ENCODE measurements at regions not wholly inside any gene's neighbourhood (a gene's known extent, or its start where the extent isn't known, plus 50 kb on each side); places are given as distances from the start of the nearest gene placed in this dataset.

- WGBS = 86% methylated on average over 4 of the region's 5 CpGs
- no peak overlapping the region for H3K18ac ChIP-seq (ENCODE audit: low read depth in 1 of 2, low read length in 2 of 2)
These were observed 643.8 kb downstream of the SQOR start for GRCh38 chr15:46278486-46279090.

DNA sequence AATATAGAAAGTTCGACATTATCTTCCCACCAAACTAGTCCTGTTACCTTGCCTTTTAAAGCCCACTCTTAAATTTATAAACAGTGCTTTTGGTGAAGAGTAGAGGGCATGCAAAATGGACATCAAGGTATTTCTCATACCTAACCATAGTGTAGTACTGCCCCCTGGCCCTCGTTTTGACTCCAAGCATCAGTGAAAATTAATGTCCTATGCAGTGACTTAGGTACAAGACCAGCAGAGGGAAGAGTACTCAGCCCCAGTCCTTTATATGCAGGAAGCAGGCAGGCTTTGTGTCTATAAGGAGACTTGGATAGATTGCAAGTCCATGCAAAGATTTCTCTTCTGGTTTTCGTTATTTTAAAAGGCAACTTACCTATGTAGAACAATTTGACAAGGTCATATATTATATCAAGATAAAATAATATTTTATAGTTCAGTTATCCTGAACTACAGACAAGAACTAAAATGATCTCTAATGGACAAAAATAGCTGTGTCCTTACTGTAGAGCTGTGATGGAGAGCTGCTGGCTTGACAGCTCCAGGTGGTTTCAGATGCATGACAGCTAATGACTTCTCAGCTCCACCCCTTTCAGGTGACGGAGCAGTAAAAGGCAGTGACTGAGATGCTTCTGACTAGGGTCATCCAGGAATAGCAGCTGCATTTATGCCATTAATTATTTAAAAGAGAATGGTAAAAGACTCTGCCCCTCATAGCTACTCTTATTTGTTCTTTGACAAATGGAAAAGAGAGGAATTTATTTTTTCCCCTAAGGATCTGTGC, 646.1 kb downstream of the SQOR start:
- H3K4me2 ChIP-seq (ENCODE audit: low read length, poor library complexity, severe bottlenecking) = no peak overlapping the region
- H3K9me3 ChIP-seq (ENCODE audit: control insufficient read depth, low read length) = no peaks in the 10 kb centered on the region
- WGBS = 0% methylated on average over 1 of the region's 4 CpGs
- H4K8ac ChIP-seq (ENCODE audit: low read length) = no peak overlapping the region
- no peak overlapping the region for H3K18ac ChIP-seq (ENCODE audit: low read depth in 1 of 2, low read length in 2 of 2)
- no peak overlapping the region for H3K27ac ChIP-seq (ENCODE audit: low read length, poor library complexity, severe bottlenecking)
- H2BK15ac ChIP-seq (ENCODE audit: low read depth, poor library complexity, severe bottlenecking) = no peak overlapping the region
- no peaks in the 10 kb centered on the region for H3K36me3 ChIP-seq (ENCODE audit: control insufficient read depth in 1 of 2, insufficient read depth in 2 of 2, low read depth in 1 of 2, low read length in 2 of 2)
- H2AK5ac ChIP-seq (ENCODE audit: low read length, severe bottlenecking) = no peak overlapping the region
- H2AFZ ChIP-seq (ENCODE audit: low read depth, low read length) = no peak overlapping the region
- no peak overlapping the region for H3K14ac ChIP-seq (ENCODE audit: low read length in 2 of 2)
- no peak overlapping the region for H3K23ac ChIP-seq (ENCODE audit: low read length in 2 of 2)
- H4K91ac ChIP-seq (ENCODE audit: low read length) = no peak overlapping the region
- no peaks in the 10 kb centered on the region for H3K27me3 ChIP-seq (ENCODE audit: control insufficient read depth in 1 of 2, insufficient read depth in 1 of 2, low read length in 2 of 2)
- no peak overlapping the region for H3K9ac ChIP-seq (ENCODE audit: low read length)
- H3K4me1 ChIP-seq (ENCODE audit: control insufficient read depth, insufficient read depth, low read depth, low read length) = no peaks in the 10 kb centered on the region
- no peaks in the 10 kb centered on the region for H3K79me1 ChIP-seq (replicated peaks; ENCODE audit: low read length, poor library complexity, severe bottlenecking)
- H2BK5ac ChIP-seq (ENCODE audit: low read depth, low read length, poor library complexity, severe bottlenecking) = no peak overlapping the region
- H2BK120ac ChIP-seq (ENCODE audit: low read depth, low read length) = no peak overlapping the region
- no peak overlapping the region for H2BK12ac ChIP-seq (ENCODE audit: low read length in 2 of 2)
- no peak overlapping the region for H3K4ac ChIP-seq (ENCODE audit: low read depth in 1 of 2, low read length in 2 of 2)
- H3K4me3 ChIP-seq (ENCODE audit: insufficient read depth in 1 of 2, low read depth in 1 of 2, low read length in 2 of 2) = no peak overlapping the region
- DNase-seq = no peak

More at GRCh38 chr15:46278486-46279090, 643.8 kb downstream of the SQOR start:
- H3K27me3 ChIP-seq (ENCODE audit: control insufficient read depth in 1 of 2, insufficient read depth in 1 of 2, low read length in 2 of 2) = no peaks in the 10 kb centered on the region
- no peak overlapping the region for H2BK120ac ChIP-seq (ENCODE audit: low read depth, low read length)
- no peak overlapping the region for H4K91ac ChIP-seq (ENCODE audit: low read length)
- no peak for DNase-seq
- H3K4me3 ChIP-seq (ENCODE audit: insufficient read depth in 1 of 2, low read depth in 1 of 2, low read length in 2 of 2) = no peak overlapping the region
- no peak overlapping the region for H2AFZ ChIP-seq (ENCODE audit: low read depth, low read length)
- no peak overlapping the region for H3K14ac ChIP-seq (ENCODE audit: low read length in 2 of 2)
- H3K79me1 ChIP-seq (replicated peaks; ENCODE audit: low read length, poor library complexity, severe bottlenecking) = no peaks in the 10 kb centered on the region
- no peaks in the 10 kb centered on the region for H3K9me3 ChIP-seq (ENCODE audit: control insufficient read depth, low read length)
- no peak overlapping the region for H3K4me2 ChIP-seq (ENCODE audit: low read length, poor library complexity, severe bottlenecking)
- no peak overlapping the region for H3K4ac ChIP-seq (ENCODE audit: low read depth in 1 of 2, low read length in 2 of 2)
- H2AK5ac ChIP-seq (ENCODE audit: low read length, severe bottlenecking) = no peak overlapping the region
- H4K8ac ChIP-seq (ENCODE audit: low read length) = no peak overlapping the region
- H3K27ac ChIP-seq (ENCODE audit: low read length, poor library complexity, severe bottlenecking) = no peak overlapping the region
- no peak overlapping the region for H2BK12ac ChIP-seq (ENCODE audit: low read length in 2 of 2)
- no peak overlapping the region for H3K23ac ChIP-seq (ENCODE audit: low read length in 2 of 2)
- H3K9ac ChIP-seq (ENCODE audit: low read length) = no peak overlapping the region
- no peaks in the 10 kb centered on the region for H3K36me3 ChIP-seq (ENCODE audit: control insufficient read depth in 1 of 2, insufficient read depth in 2 of 2, low read depth in 1 of 2, low read length in 2 of 2)
- H3K4me1 ChIP-seq (ENCODE audit: control insufficient read depth, insufficient read depth, low read depth, low read length) = no peaks in the 10 kb centered on the region
- no peak overlapping the region for H2BK15ac ChIP-seq (ENCODE audit: low read depth, poor library complexity, severe bottlenecking)
- H2BK5ac ChIP-seq (ENCODE audit: low read depth, low read length, poor library complexity, severe bottlenecking) = no peak overlapping the region

DNA sequence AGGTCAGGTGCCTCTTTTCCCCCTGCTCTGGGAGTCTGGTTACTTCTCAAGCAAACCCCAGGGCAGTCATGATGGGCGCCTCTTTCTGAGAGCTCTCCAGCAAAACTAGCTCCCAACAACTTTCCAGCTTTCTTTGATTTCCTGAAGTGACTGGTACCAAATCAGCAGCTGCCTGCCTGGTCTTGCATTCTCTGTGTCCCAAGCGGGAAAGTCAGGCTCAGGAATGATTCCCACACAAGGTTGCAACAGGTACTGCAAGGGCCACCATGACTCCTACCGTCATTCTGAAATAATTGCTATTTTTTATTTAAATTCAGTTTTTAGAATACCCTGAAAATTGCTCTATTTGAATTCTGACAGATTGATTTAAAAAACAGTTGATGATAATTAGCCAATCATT, 658.7 kb downstream of the SQOR start:
- Histone ChIP-seq H3K27ac (ENCODE audit: low read length, poor library complexity, severe bottlenecking) (no peak overlapping the region), H2BK15ac (ENCODE audit: low read depth, poor library complexity, severe bottlenecking) (no peak overlapping the region), H3K18ac (ENCODE audit: low read depth in 1 of 2, low read length in 2 of 2) (no peak overlapping the region), H3K4ac (ENCODE audit: low read depth in 1 of 2, low read length in 2 of 2) (no peak overlapping the region), H3K36me3 (ENCODE audit: control insufficient read depth in 1 of 2, insufficient read depth in 2 of 2, low read depth in 1 of 2, low read length in 2 of 2) (no peaks in the 10 kb centered on the region), H4K8ac (ENCODE audit: low read length) (no peak overlapping the region), H3K4me2 (ENCODE audit: low read length, poor library complexity, severe bottlenecking) (no peak overlapping the region), H2BK120ac (ENCODE audit: low read depth, low read length) (no peak overlapping the region), H3K4me3 (ENCODE audit: insufficient read depth in 1 of 2, low read depth in 1 of 2, low read length in 2 of 2) (no peak overlapping the region), H3K23ac (ENCODE audit: low read length in 2 of 2) (no peak overlapping the region), H3K4me1 (ENCODE audit: control insufficient read depth, insufficient read depth, low read depth, low read length) (no peaks in the 10 kb centered on the region), H2BK5ac (ENCODE audit: low read depth, low read length, poor library complexity, severe bottlenecking) (no peak overlapping the region), H3K14ac (ENCODE audit: low read length in 2 of 2) (no peak overlapping the region), H2AK5ac (ENCODE audit: low read length, severe bottlenecking) (no peak overlapping the region), H2BK12ac (ENCODE audit: low read length in 2 of 2) (no peak overlapping the region), H4K91ac (ENCODE audit: low read length) (no peak overlapping the region), H3K9me3 (ENCODE audit: control insufficient read depth, low read length) (no peaks in the 10 kb centered on the region), H3K79me1 (replicated peaks; ENCODE audit: low read length, poor library complexity, severe bottlenecking) (no peaks in the 10 kb centered on the region), H3K9ac (ENCODE audit: low read length) (no peak overlapping the region), H3K27me3 (ENCODE audit: control insufficient read depth in 1 of 2, insufficient read depth in 1 of 2, low read length in 2 of 2) (no peaks in the 10 kb centered on the region), H2AFZ (ENCODE audit: low read depth, low read length) (no peak overlapping the region)
- 82% methylated on average over 2 of the region's 3 CpGs for WGBS
- DNase-seq = no peak

DNA sequence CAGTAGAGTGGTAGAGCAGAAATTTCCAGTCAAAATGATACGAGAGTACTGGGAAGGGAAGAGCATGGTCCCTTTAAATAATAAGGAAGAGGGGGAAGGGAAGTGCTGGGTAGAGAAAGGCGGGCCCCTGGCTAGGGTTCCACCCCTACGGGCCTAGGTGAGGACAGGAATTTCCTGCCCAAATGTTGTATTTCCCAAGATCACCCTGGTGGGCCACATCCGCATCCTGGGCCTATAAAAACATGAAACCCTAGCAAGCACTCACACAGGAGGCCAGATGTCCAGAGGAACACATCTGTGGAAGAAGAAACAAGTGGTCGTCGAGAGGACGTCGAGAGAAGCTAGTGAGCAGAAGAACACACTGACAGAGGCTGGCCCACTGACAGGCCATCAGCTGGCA, 661.2 kb downstream of the SQOR start:
- Histone ChIP-seq H3K79me1 (replicated peaks; ENCODE audit: low read length, poor library complexity, severe bottlenecking) (no peaks in the 10 kb centered on the region), H3K9me3 (ENCODE audit: control insufficient read depth, low read length) (no peaks in the 10 kb centered on the region), H3K4me1 (ENCODE audit: control insufficient read depth, insufficient read depth, low read depth, low read length) (no peaks in the 10 kb centered on the region), H3K9ac (ENCODE audit: low read length) (no peak overlapping the region), H2BK5ac (ENCODE audit: low read depth, low read length, poor library complexity, severe bottlenecking) (no peak overlapping the region), H4K8ac (ENCODE audit: low read length) (no peak overlapping the region), H4K91ac (ENCODE audit: low read length) (no peak overlapping the region), H3K4me3 (ENCODE audit: insufficient read depth in 1 of 2, low read depth in 1 of 2, low read length in 2 of 2) (no peak overlapping the region), H2BK120ac (ENCODE audit: low read depth, low read length) (no peak overlapping the region), H3K27me3 (ENCODE audit: control insufficient read depth in 1 of 2, insufficient read depth in 1 of 2, low read length in 2 of 2) (no peaks in the 10 kb centered on the region), H3K4ac (ENCODE audit: low read depth in 1 of 2, low read length in 2 of 2) (no peak overlapping the region), H3K18ac (ENCODE audit: low read depth in 1 of 2, low read length in 2 of 2) (no peak overlapping the region), H3K14ac (ENCODE audit: low read length in 2 of 2) (no peak overlapping the region), H3K4me2 (ENCODE audit: low read length, poor library complexity, severe bottlenecking) (no peak overlapping the region), H3K27ac (ENCODE audit: low read length, poor library complexity, severe bottlenecking) (no peak overlapping the region), H2BK15ac (ENCODE audit: low read depth, poor library complexity, severe bottlenecking) (no peak overlapping the region), H3K23ac (ENCODE audit: low read length in 2 of 2) (no peak overlapping the region), H2AK5ac (ENCODE audit: low read length, severe bottlenecking) (no peak overlapping the region), H2BK12ac (ENCODE audit: low read length in 2 of 2) (no peak overlapping the region), H3K36me3 (ENCODE audit: control insufficient read depth in 1 of 2, insufficient read depth in 2 of 2, low read depth in 1 of 2, low read length in 2 of 2) (no peaks in the 10 kb centered on the region), H2AFZ (ENCODE audit: low read depth, low read length) (no peak overlapping the region)
- no peak for DNase-seq
- 77% methylated on average over 8 of the region's 8 CpGs for WGBS
